ENCODE measurements at regions not wholly inside any gene's neighbourhood (a gene's known extent, or its start where the extent isn't known, plus 50 kb on each side); places are given as distances from the start of the nearest gene placed in this dataset.
A peak's percentile ranks its signal among the peaks of the same experiment; 100 is the strongest.

GRCh38 chr5:54722846-54723433 is 205.4 kb downstream of the SNX18 start:
- Histone ChIP-seq H3K27ac (ENCODE audit: low read depth, low read length) (no peak overlapping the region), H3K4me3 (ENCODE audit: low read depth, low read length) (no peak overlapping the region), H3K27me3 (ENCODE audit: insufficient read depth, low read length) (no peaks in the 10 kb centered on the region; the same call in 1 of the 2 replicates), H3K36me3 (ENCODE audit: insufficient read depth, low read length) (no peaks in the 10 kb centered on the region), H3K4me1 (ENCODE audit: control insufficient read depth, insufficient read depth, low read length, unreplicated experiment) (peaks cover 22% of the 10 kb centered on the region), H2AFZ (ENCODE audit: low read length, unreplicated experiment) (no peak overlapping the region), H3K79me2 (ENCODE audit: control insufficient read depth, insufficient read depth, low read length, unreplicated experiment) (no peaks in the 10 kb centered on the region)

DNA sequence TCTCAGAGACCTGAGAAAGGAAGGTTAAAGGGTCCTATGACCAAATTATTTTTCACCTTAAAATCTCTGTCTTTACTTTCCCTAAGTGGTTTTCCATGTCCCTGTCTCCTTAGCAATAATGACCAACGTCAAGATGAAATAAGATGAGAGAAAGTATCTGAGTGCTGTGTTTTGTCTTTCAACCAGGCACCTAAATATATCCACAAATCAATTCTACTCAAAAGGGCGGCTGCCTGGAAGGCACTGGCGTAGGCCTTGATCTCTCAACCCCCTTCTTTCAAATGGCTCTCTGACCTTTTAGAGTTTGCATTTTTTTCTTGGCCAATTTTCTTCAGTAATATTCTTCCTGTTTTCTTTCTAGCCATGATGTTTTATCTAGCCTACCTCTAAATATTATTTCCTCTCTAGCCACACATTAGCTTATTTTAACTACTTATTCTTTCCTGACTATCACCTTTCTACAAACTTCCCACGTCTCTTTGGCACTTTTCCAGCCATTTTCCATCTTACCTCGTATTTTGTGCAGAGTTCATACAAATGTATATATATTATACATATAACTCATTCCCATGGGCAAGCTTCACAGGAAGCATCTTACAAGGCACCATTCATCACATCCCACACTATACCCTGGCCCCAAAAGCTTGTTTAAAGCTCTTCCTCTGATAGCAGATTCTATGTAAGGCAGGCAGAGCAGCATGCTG is 204.5 kb downstream of the SNX18 start:
- Histone ChIP-seq H3K79me2 (ENCODE audit: control insufficient read depth, insufficient read depth, low read length, unreplicated experiment) (no peaks in the 10 kb centered on the region), H3K36me3 (ENCODE audit: insufficient read depth, low read length) (no peaks in the 10 kb centered on the region), H2AFZ (ENCODE audit: low read length, unreplicated experiment) (no peak overlapping the region), H3K4me1 (ENCODE audit: control insufficient read depth, insufficient read depth, low read length, unreplicated experiment) (peaks cover 22% of the 10 kb centered on the region), H3K4me3 (ENCODE audit: low read depth, low read length) (no peak overlapping the region), H3K27ac (ENCODE audit: low read depth, low read length) (no peak overlapping the region), H3K27me3 (ENCODE audit: insufficient read depth, low read length) (no peaks in the 10 kb centered on the region)

DNA sequence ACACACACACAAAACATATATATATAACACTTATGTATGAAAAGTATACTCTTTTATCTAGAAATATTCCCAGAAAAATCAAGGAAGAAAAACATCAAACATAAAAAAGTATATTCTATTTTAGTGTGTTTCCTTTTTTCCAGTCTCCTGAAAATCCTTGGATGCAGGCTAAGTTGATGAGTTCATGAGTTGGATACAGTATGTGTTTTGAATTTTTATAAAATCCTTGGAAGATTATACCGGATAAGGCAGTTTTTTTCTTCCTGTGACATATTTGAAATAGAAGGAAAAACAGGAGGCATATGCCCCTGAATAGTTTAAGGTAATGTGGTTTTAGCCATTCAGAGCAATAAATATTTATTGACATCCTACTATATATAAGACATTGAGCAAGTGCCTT is 203.6 kb downstream of the SNX18 start:
- Histone ChIP-seq H3K79me2 (ENCODE audit: control insufficient read depth, insufficient read depth, low read length, unreplicated experiment) (no peaks in the 10 kb centered on the region), H2AFZ (ENCODE audit: low read length, unreplicated experiment) (no peak overlapping the region), H3K4me1 (ENCODE audit: control insufficient read depth, insufficient read depth, low read length, unreplicated experiment) (peaks cover 22% of the 10 kb centered on the region), H3K27me3 (ENCODE audit: insufficient read depth, low read length) (no peaks in the 10 kb centered on the region), H3K36me3 (ENCODE audit: insufficient read depth, low read length) (no peaks in the 10 kb centered on the region), H3K4me3 (ENCODE audit: low read depth, low read length) (no peak overlapping the region), H3K27ac (ENCODE audit: low read depth, low read length) (no peak overlapping the region)

GRCh38 chr5:54720341-54720740 is 202.8 kb downstream of the SNX18 start:
- Histone ChIP-seq H3K27me3 (ENCODE audit: insufficient read depth, low read length) (no peaks in the 10 kb centered on the region), H3K79me2 (ENCODE audit: control insufficient read depth, insufficient read depth, low read length, unreplicated experiment) (no peaks in the 10 kb centered on the region), H3K36me3 (ENCODE audit: insufficient read depth, low read length) (no peaks in the 10 kb centered on the region), H3K27ac (ENCODE audit: low read depth, low read length) (peak overlapping the region; percentile 15), H3K4me3 (ENCODE audit: low read depth, low read length) (no peak overlapping the region), H2AFZ (ENCODE audit: low read length, unreplicated experiment) (peak overlapping the region; percentile 1), H3K4me1 (ENCODE audit: control insufficient read depth, insufficient read depth, low read length, unreplicated experiment) (peaks cover 22% of the 10 kb centered on the region)

GRCh38 chr5:54719384-54720283 is 202.1 kb downstream of the SNX18 start:
- Histone ChIP-seq H2AFZ (ENCODE audit: low read length, unreplicated experiment) (peak overlapping the region; percentile 27), H3K4me1 (ENCODE audit: control insufficient read depth, insufficient read depth, low read length, unreplicated experiment) (peaks cover 22% of the 10 kb centered on the region), H3K36me3 (ENCODE audit: insufficient read depth, low read length) (no peaks in the 10 kb centered on the region), H3K27ac (ENCODE audit: low read depth, low read length) (peak overlapping the region; percentile 15), H3K4me3 (ENCODE audit: low read depth, low read length) (no peak overlapping the region), H3K27me3 (ENCODE audit: insufficient read depth, low read length) (no peaks in the 10 kb centered on the region), H3K79me2 (ENCODE audit: control insufficient read depth, insufficient read depth, low read length, unreplicated experiment) (no peaks in the 10 kb centered on the region)

- no peak overlapping the region for H3K27ac ChIP-seq (ENCODE audit: low read depth, low read length)
- no peak overlapping the region for H3K4me3 ChIP-seq (ENCODE audit: low read depth, low read length)
Observed at GRCh38 chr5:54718656-54719055, 201.1 kb downstream of the SNX18 start.

GRCh38 chr5:54717870-54718269 is 200.3 kb downstream of the SNX18 start:
- Histone ChIP-seq H2AFZ (ENCODE audit: low read length, unreplicated experiment) (no peak overlapping the region), H3K4me1 (ENCODE audit: control insufficient read depth, insufficient read depth, low read length, unreplicated experiment) (peaks cover 22% of the 10 kb centered on the region), H3K4me3 (ENCODE audit: low read depth, low read length) (no peak overlapping the region), H3K27me3 (ENCODE audit: insufficient read depth, low read length) (no peaks in the 10 kb centered on the region), H3K36me3 (ENCODE audit: insufficient read depth, low read length) (no peaks in the 10 kb centered on the region), H3K79me2 (ENCODE audit: control insufficient read depth, insufficient read depth, low read length, unreplicated experiment) (no peaks in the 10 kb centered on the region), H3K27ac (ENCODE audit: low read depth, low read length) (no peak overlapping the region)

More at GRCh38 chr5:54718656-54719055, 201.1 kb downstream of the SNX18 start:
- Histone ChIP-seq H3K4me1 (ENCODE audit: control insufficient read depth, insufficient read depth, low read length, unreplicated experiment) (peaks cover 22% of the 10 kb centered on the region), H2AFZ (ENCODE audit: low read length, unreplicated experiment) (no peak overlapping the region), H3K27me3 (ENCODE audit: insufficient read depth, low read length) (no peaks in the 10 kb centered on the region), H3K79me2 (ENCODE audit: control insufficient read depth, insufficient read depth, low read length, unreplicated experiment) (no peaks in the 10 kb centered on the region), H3K36me3 (ENCODE audit: insufficient read depth, low read length) (no peaks in the 10 kb centered on the region)

- Histone ChIP-seq H3K4me3 (ENCODE audit: low read depth, low read length) (no peak overlapping the region), H3K27me3 (ENCODE audit: insufficient read depth, low read length) (no peaks in the 10 kb centered on the region), H3K36me3 (ENCODE audit: insufficient read depth, low read length) (no peaks in the 10 kb centered on the region), H3K79me2 (ENCODE audit: control insufficient read depth, insufficient read depth, low read length, unreplicated experiment) (no peaks in the 10 kb centered on the region), H3K4me1 (ENCODE audit: control insufficient read depth, insufficient read depth, low read length, unreplicated experiment) (peaks cover 22% of the 10 kb centered on the region), H3K27ac (ENCODE audit: low read depth, low read length) (no peak overlapping the region), H2AFZ (ENCODE audit: low read length, unreplicated experiment) (no peak overlapping the region)
Observed at GRCh38 chr5:54717459-54717858, 199.9 kb downstream of the SNX18 start.

GRCh38 chr5:54713923-54714581 is 196.5 kb downstream of the SNX18 start:
- no peak overlapping the region for H3K4me3 ChIP-seq (ENCODE audit: low read depth, low read length)
- H3K36me3 ChIP-seq (ENCODE audit: insufficient read depth, low read length): no peaks in the 10 kb centered on the region
- no peaks in the 10 kb centered on the region for H3K27me3 ChIP-seq (ENCODE audit: insufficient read depth, low read length)
- no peak overlapping the region for H2AFZ ChIP-seq (ENCODE audit: low read length, unreplicated experiment)
- no peak overlapping the region for H3K27ac ChIP-seq (ENCODE audit: low read depth, low read length)
- H3K79me2 ChIP-seq (ENCODE audit: control insufficient read depth, insufficient read depth, low read length, unreplicated experiment): no peaks in the 10 kb centered on the region
- peaks cover 6% of the 10 kb centered on the region for H3K4me1 ChIP-seq (ENCODE audit: control insufficient read depth, insufficient read depth, low read length, unreplicated experiment)

DNA sequence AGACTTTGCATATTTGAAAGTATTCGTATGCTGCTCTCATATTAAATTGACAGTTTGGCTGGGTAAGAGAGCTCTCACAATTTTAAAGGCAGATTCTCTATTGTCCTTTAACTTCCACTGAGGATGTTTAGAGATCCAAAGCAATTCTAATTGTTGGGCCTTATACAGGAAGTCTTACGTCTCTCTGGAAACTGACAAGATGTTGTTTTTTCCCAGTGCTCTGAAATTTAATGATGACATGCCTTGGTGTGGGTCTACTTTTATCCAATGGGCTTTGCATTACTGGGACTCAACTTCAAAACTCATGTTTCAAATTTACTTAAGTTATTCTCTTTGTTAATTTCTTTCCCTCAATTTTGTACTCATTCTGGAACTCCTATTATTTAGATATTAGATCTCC is 191.5 kb downstream of the SNX18 start:
- H3K79me2 ChIP-seq (ENCODE audit: control insufficient read depth, insufficient read depth, low read length, unreplicated experiment): no peaks in the 10 kb centered on the region
- H2AFZ ChIP-seq (ENCODE audit: low read length, unreplicated experiment): no peak overlapping the region
- no peaks in the 10 kb centered on the region for H3K27me3 ChIP-seq (ENCODE audit: insufficient read depth, low read length)
- no peaks in the 10 kb centered on the region for H3K4me1 ChIP-seq (ENCODE audit: control insufficient read depth, insufficient read depth, low read length, unreplicated experiment)
- H3K36me3 ChIP-seq (ENCODE audit: insufficient read depth, low read length): no peaks in the 10 kb centered on the region
- H3K27ac ChIP-seq (ENCODE audit: low read depth, low read length): no peak overlapping the region
- H3K4me3 ChIP-seq (ENCODE audit: low read depth, low read length): no peak overlapping the region
